SHP77 (cell line): ENCODE measurements at regions not wholly inside any gene's neighbourhood (a gene's known extent, or its start where the extent isn't known, plus 50 kb on each side); places are given as distances from the start of the nearest gene placed in this dataset.

ENCODE experiments used
- DNase-seq, 2 experiments: peaks; one replicate each; lab custom pipeline; 2025; lab: John Stamatoyannopoulos, UW

DNA sequence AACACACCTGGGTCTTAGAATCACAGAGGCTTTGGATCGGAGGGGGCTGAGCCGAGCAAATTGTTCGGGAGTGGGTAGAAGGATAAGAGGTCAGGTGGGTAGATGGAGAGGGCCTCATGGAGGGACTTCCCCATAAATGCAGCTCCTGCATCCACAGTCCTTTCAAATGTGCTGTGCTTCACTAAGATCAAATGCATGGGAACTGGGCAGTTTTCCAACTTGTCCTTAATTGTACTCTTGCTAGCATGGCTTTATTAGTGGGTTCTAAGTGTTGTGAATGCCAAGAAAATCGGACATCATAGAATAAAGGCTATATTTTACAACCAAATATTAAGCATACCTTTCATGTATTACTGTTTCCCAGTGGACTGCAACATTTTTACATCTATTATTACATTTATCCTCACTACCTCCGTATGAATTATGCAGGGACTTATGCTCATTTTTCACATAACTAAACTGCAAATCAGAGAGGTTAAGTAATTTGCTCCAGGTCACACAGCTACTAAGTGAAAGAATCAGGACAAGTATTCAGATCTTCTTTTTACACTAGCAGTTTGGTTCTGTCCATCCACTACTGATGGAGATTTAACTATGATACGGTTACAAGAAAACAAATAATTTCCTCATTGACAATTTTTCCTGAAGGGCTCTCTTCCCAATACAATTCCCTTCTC is 174.5 kb upstream of the RUNX1 start:
- DNase-seq = no peak

DNA sequence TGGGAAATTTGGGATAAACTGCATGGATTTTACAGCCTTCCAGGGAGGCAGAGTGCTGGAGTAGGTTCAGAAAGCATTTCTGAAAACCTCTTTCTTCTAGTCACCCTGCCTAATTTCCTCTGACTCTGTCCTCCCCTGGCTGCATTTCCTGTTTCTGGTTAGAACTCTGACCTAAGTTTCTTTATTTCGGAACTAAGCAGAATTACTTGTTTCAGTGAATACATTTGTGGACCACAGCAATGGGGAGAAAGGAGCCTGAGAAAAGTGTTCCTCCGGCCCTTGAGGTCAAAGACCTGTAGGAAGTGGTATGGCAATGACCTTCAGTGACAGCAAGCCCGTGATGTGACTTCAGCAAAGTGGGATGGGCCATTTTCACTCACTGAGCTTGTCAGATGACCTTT is 173.4 kb upstream of the RUNX1 start:
- DNase-seq = no peak

DNA sequence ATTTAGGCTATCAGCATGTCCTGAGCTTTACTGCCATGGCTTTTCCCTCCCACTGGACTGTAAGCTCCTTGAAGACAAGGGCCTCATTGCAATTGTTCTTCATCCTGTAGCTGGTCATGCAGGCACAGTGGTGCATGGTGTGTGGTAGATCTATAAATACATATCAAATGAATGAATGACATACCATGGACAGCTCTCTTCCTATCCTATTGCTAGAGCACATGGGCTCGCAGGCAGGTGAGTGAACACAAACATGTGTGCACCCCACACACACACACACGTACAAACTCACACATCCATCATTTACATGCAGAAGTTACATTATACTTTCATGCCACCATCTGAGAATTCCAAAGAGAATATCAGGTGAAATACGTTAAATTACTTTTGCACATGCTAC is 172.9 kb upstream of the RUNX1 start:
- no peak for DNase-seq

DNA sequence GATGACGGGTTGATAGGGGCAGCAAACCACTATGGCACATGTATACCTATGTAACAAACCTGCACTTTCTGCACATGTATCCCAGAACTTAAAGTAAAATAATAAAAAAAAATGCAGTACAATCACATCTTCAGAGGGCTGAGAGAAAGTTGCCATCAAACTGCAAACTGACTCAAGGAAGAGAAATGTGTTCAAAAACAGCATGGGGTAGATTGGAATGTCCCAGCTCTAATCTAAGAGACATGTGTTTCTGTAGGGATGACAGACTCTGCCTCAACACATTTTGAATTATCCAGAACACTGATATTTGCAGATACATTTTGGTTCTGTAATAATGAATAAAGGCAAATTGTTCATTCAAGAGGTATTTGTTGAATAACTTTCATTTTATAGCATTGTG is 171.2 kb upstream of the RUNX1 start:
- DNase-seq = no peak

DNA sequence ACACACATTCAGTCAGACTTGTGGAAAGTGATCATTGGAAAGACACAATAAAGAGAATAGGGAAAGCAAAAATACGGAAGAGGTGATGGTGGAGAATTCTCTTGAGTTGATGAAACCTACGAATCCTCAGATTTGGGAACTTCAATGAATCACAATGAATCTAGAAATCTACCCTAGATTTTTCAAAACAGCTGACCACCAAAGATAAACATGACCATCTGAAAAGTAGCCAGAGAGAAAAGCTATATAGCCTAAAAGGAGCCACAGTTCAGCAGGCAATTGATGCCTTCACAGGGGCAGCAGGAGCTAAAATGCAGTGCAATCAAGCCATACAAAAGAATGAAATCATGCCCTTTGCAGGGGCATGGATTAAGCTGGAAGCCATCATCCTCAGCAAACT is 170.6 kb upstream of the RUNX1 start:
- no peak for DNase-seq

DNA sequence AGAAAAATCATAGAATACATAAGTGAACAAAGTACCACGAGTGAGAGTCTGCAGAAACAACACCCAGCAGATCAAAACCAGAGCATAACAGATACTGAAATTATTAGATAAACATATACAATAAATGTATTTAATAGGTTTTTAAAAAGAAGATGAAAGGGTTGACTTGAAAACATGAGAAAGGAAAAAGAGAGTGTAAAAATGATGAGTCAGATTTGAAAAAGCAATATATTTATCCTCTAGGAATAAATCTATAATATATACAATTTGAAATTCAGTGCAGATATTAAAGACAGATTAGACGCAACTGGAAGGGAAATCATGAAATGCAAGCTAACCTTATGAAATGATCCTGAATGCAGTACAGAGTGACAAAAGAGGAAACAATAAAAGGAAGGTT is 170.2 kb upstream of the RUNX1 start:
- no peak for DNase-seq

DNA sequence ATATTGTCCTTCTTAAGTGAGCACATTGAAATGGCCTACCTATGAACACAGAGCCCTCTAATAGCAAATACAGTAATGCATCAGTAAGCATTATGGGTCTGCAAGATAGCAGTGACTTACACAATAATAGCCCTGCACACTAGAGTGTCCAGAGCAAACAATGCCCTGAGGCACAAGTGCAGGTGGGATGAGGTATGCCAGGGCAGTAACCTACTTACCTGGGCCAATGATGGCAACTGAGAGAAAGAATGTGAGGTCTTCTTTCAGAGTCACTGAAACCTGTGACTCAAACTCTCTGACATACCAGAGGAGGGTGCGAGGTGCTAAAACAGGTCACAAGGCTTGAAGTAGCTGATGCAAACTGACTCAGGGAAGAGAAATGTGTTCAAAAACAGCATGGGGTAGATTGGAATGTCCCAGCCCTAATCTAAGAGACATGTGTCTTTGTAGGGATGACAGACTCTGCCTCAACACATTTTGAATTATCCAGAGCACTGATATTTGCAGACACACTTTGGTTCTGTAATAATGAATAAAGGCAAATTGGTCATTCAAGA is 168.5 kb upstream of the RUNX1 start:
- DNase-seq = no peak

DNA sequence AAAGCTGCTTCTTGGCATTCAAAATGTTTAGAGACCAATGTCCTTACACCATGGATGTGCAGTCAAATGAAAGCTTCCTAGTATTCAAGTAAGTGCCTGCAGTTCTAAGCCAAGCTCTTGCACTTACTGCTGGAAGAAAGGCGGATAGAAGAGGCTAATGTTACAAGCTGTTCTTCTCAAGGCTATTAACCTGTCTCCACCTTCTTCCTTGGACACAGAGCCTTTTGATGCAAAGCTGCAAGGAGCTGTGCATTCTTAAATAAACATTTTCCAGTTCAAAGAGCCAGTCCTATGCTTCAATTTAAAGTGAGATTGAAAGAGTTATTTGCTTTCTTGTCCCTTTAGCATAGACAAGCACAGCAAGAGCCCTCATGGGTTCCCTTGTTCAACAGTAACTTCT is 167.9 kb upstream of the RUNX1 start:
- no peak for DNase-seq

DNA sequence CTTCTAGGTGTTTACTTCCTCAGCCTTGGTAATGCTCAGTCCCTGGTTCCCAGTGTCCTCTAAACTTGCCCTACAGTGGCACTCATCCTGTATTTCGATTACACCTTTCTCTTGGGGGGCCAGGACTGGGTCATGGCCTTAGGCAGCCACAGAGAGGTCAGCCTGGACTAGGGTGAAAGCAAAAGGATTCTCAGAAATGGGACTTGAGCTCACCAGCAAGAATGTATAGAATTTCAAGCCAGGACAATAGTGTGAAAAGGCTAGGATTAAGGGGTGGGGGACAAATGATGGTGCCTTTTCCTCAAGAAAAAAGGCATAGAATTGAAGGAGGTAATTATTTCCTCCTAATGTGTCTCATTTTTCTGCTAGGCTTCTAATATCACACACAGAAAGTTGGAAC is 166.8 kb upstream of the RUNX1 start:
- DNase-seq = no peak

DNA sequence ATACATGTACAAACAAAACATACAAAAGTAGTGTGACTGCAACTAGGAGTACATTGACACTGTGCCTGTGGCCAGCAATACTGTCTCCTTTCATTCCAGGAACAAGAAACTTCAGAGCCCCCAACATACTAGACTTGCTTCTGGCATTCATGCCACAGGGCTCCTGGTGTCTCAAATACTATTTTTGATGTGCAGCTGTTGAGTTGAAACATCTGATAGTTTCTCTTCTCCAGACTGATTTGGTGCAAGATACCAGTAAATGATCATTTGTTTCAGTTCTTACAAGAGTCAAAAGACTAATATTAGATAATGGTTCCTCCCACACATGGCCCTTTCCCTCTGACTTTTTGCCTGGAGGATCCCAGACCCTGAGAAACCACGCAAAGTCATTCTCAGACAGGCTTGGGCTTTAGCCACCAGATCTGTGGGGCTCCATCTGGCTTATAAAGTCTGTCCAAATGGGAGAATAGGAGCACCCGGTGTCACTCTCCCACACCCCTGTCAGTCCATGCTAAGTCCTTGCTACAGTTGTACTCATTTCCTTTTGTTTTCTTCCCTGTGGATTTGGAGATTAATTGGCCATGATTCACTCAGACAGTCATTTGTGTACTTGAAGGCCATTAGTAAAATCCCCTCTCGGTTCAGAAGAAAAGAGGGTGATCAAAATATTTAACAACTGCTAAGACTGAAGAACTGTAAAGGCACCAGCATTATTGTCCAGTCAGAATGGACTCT is 163.5 kb upstream of the RUNX1 start:
- no peak for DNase-seq

DNA sequence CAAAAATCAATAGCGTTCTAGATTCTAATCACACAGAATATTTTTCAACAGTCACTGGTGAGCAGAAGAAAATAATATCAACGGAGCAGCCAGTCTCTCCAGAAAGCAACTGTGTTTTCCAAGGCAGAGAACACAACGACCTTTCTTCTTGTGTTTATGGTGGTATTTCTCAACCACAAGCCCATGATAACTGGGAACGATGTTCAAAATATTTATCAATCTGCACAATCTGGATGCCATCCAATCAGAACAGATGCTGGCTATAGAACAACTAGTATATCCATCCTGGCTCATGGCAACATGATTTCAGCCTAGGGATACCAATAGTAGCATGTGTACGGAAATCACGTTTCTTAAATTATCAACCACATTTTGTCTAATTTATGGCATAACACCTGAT is 162.7 kb upstream of the RUNX1 start:
- DNase-seq = no peak

DNA sequence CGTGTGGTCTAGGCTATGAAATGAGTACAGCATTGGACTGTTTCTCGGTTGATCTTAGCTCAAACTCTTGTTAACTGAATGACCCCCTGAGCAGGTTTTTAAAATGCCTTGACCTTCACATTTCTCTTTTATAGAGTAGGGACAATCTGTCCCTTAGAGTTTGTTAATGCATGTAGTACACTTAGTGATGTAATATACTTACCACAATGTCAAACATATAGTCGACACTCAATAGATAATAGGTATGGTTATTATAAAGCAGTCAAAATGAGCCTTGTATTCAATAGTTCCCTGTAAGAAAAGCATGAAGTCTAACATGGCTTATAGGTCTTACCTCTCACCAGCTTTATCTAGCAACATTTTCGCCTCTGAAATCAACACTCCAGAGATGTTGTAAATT is 161.0 kb upstream of the RUNX1 start:
- no peak for DNase-seq

DNA sequence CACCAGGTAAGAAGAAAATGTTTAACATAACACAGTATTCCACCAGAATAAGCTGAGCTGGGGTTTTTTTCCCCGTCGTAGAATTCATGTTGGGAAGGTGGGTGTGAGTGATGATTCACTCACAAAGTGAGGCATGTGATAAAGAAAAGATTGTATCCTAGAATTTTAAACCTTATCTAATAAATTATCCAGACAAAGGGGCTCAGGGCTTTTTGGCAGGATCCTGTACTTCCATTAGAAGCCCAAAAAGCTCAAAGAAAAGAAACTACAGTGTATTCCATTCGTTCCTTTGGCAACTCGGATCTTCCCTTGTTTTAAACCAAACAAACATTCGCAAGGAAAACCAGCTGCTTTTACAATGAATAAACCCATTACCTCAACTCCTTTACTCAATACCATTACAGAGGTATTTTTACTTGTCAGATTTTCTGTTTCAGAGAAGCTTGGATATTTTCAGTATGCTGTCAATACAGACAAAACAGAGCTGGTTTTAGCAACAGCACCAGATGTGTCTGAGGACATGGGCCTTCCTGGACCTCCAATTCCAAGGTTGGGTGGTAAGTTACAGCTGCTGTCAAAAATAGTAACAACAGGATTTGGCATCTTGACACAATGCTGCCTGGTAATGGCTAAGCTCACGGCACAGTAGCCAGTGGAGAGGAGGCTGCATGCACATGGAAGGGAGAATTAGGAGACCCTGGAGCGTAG is 159.9 kb upstream of the RUNX1 start:
- DNase-seq = no peak

DNA sequence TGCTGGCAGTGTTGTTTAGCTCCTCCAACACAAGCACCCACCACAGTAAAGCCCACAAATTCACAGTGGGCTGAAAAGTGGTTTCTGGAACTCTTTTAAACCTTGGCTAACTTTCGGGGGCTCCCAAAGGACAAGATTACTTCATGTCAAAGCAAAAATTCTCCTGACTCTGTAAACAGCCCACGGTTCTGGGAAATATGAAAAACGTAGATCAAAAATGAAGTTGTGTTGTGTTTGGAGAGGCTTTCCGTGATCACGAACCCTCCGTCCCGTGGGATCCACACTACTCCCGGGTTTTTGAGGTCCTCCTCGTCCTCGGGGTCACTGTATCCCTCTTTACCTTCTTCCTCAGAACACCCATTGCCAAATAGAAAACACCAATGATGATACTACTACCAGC is 159.0 kb upstream of the RUNX1 start:
- no peak for DNase-seq

DNA sequence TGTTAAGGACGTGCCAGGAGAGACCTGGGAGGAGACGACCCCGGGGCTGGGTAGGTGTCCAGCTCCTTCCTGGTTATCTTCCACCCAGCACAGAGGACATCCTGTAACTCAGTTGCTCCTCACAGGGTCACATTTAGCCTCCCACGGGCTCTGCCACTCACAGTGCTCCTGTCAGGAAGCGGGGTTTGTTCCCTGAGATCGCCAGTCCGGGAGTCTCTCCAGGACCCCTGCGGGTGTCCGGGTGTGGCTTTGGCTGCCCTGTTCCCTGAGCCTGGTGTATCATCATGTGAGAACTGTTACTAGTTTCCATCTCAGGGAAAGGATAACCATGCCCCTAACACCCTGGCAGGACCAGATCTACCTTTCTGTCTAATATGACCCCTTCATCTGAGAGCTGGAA is 158.2 kb upstream of the RUNX1 start:
- no peak for DNase-seq

DNA sequence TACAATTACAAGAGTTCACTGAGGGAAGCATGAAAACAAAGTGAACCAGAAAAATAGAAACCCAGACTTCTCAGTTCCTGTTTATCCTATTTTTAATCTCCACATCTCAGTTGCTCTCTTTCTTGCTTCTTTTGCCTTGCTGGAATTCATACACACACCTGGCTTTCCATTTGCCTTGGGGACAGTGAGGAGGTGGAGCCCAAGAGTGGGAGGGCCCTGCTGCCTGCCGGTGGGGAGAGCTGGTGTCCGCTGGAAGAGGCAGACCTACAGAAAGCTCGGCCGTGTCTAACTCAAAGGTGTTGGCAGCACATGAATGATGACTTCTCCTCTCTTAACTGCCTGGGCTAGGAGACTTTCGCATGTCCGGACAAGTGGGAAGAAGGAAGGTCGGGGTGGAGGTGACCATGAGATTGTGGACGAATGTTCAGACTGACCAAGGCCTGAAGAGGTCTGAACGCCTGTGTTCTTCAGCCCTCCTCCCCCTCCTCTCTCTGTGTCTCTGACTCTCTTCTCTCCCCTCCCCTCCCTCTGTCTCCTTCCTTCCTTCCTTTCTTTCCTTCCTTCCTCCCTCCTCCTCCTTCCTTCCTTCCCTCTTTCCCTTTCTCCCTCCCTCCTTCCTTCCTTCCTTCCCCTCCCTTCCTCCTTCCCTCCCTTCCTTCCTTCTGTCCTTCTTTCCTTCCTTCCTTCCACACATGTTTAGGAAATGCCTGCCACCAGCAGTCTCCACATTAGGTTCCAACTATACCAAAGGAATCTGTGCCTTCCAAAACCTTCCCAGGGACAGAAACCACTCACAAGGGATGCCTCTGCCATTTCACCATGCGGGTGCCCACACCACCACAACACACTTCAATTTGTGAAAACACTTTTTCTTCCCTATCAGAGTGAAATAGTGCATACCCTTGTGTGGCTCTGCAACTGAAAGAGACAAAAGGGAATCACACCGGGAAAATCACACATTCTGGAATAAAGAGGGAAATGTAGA is 157.3 kb upstream of the RUNX1 start:
- peak; percentile 51 to 78 for DNase-seq

DNA sequence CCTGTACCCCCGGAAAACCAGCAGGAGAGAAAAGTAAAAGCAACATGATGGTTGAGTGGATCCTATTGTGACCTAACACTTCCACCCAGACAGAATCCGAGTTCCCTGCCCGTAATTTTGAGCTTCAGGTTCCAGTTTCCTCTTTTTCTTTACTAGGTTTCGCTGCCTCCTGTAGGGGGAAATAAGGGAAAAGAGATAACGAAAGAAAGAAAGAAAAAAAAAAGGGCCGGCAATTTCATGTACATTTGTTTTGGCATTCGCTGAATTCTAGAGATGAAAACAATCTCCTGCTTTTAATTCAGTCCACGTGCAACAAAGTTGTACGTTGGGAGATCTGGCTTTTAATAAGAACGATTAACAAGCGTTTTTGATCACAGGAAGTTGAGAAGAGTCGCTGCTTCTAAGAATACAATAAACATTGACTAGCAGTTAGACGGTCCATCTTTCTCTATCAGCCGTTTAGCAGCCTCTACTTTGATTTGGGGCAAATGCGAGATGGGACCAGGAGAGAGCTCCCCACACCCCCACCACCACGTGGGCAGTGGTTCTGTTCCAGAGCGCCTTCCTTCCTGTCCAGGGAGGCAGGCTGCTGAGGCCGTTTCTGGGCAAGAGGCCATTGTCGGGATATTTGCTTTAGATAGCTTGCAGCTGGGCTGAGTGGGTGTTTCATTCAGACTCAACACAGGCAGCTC is 155.9 kb upstream of the RUNX1 start:
- DNase-seq = peak; percentile 57 to 73

DNA sequence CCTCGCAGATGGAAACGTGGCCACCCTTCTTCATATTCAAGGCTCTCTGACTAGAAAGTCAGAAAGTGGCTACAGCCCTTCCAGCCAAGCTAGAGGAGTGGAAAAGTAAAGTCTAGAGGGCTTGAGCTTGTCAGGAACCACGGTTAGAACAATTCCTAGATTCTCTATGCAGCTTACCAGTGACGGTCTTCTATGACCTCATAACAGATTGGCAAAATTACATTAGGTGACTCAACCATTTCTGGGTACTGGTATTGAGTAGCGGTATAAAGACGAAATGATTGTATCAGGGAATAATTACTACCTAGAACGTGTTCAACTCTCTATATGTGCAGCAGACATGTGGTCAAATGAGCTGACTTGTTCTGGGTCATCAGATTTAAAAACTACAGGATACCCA is 155.0 kb upstream of the RUNX1 start:
- no peak for DNase-seq

DNA sequence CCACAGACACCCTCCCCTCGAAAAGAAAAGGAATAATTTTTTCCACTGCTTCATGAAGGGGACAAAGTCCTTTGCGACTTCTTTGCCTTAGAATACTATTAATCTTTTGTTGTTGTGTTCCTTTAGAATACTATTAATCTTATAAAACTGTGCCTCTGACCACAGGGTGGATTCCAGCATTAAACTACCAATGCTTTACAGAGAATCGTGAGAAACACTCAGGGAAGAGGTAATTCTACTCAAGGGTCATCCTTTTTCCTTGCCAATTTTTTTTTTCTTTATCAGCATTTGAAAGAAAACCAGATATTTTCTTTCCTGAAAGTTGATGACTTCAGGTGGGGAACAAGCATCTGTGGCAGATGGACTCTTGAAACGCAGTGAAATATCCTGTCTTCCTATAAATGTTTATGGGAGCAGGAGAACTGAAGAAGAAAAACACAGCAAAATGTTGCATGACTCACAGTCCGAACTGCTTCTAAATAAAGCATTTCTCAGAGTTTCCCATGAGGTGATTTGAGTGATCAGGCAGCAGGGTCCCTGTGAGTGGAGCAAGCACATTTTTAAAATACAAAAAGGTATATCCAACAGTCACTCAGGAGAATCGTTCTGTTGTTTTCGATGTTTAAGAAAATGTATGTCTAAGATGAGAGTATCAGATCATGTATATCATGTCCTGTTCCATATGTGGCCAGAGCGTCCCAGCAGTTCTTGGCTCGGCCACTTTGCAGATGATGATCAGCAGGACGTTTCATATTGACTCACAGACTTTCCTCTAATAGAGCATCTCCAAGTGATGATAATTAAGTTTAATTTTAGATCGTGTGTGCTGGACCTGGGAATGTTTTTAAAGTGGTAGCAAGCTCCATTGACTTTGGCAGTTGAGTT is 154.2 kb upstream of the RUNX1 start:
- DNase-seq = no peak

DNA sequence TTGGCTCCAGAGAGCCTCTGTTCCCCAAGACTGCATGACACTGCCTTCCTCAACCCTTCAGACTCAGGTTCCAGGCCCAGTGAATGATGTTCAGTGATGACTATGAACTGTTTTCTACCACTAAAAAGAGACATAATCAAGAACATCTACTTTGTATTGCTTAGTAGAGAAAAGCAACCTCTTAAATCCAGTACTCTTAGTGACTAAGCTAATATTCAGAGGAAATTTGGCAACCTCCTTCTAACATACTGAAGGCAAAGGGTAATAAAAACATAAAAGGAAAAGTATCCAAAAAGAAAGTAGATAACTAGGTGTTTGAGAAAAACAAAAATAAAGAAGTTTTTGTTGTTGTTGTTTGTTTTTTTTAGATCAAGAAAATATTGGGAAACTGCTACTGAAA is 153.3 kb upstream of the RUNX1 start:
- no peak for DNase-seq
